Endothelial cell (in vitro differentiated cells): ENCODE measurements at regions not wholly inside any gene's neighbourhood (a gene's known extent, or its start where the extent isn't known, plus 50 kb on each side); places are given as distances from the start of the nearest gene placed in this dataset.

Source experiments
- DNase-seq: peaks from one replicate; pipeline ENCODE4 v3.0.0; 2021; ENCODE audit warnings: low spot score
- H3K27ac Mint-ChIP-seq: one replicate; pipeline ENCODE4 v1.8.0; 2021; ENCODE audit warnings: mixed read lengths, inconsistent platforms; ENCODE audit not compliant: unreplicated experiment
- H3K27me3 Mint-ChIP-seq: one replicate; pipeline ENCODE4 v1.8.0; 2021; ENCODE audit warnings: mild to moderate bottlenecking, moderate library complexity, mixed read lengths, inconsistent platforms; ENCODE audit not compliant: unreplicated experiment
- H3K36me3 Mint-ChIP-seq: one replicate; pipeline ENCODE4 v1.8.0; 2021; ENCODE audit warnings: mild to moderate bottlenecking, low read depth, mixed read lengths, inconsistent platforms; ENCODE audit not compliant: unreplicated experiment
- H3K4me1 Mint-ChIP-seq: one replicate; pipeline ENCODE4 v1.8.0; 2021; ENCODE audit warnings: mild to moderate bottlenecking, mixed read lengths, inconsistent platforms; ENCODE audit not compliant: unreplicated experiment
- H3K4me3 Mint-ChIP-seq: one replicate; pipeline ENCODE4 v1.8.0; 2021; ENCODE audit warnings: mild to moderate bottlenecking, mixed read lengths, inconsistent platforms; ENCODE audit not compliant: unreplicated experiment
- H3K9me3 Mint-ChIP-seq: one replicate; pipeline ENCODE4 v1.8.0; 2021; ENCODE audit warnings: mixed read lengths, inconsistent platforms; ENCODE audit not compliant: unreplicated experiment
- TF ChIP-seq, protein P1 (sequence below): fragments of 200-600 bp; sonication (generic); IDR thresholded peaks from one replicate; pipeline ENCODE4 v1.5.0; 2021; ENCODE audit warnings: antibody characterized with exemption; ENCODE audit not compliant: unreplicated experiment

- DNase-seq = no peak
- no peaks in the 10 kb centered on the region for H3K4me1 Mint-ChIP-seq
- H3K36me3 Mint-ChIP-seq = no peaks in the 10 kb centered on the region
- no peak overlapping the region for H3K27ac Mint-ChIP-seq
- peaks cover 3% of the 10 kb centered on the region for H3K27me3 Mint-ChIP-seq
- H3K9me3 Mint-ChIP-seq = no peaks in the 10 kb centered on the region
- no peak overlapping the region for H3K4me3 Mint-ChIP-seq
- TF ChIP-seq, protein P1, sequence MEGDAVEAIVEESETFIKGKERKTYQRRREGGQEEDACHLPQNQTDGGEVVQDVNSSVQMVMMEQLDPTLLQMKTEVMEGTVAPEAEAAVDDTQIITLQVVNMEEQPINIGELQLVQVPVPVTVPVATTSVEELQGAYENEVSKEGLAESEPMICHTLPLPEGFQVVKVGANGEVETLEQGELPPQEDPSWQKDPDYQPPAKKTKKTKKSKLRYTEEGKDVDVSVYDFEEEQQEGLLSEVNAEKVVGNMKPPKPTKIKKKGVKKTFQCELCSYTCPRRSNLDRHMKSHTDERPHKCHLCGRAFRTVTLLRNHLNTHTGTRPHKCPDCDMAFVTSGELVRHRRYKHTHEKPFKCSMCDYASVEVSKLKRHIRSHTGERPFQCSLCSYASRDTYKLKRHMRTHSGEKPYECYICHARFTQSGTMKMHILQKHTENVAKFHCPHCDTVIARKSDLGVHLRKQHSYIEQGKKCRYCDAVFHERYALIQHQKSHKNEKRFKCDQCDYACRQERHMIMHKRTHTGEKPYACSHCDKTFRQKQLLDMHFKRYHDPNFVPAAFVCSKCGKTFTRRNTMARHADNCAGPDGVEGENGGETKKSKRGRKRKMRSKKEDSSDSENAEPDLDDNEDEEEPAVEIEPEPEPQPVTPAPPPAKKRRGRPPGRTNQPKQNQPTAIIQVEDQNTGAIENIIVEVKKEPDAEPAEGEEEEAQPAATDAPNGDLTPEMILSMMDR = no peak
Measured at GRCh38 chr13:76512721-76513145, 373.5 kb downstream of the KCTD12 start.

GRCh38 chr13:76505437-76505836 is 380.8 kb downstream of the KCTD12 start:
- DNase-seq = no peak
- Mint-ChIP-seq H3K9me3 (no peaks in the 10 kb centered on the region), H3K27me3 (peaks cover 2% of the 10 kb centered on the region)

DNA sequence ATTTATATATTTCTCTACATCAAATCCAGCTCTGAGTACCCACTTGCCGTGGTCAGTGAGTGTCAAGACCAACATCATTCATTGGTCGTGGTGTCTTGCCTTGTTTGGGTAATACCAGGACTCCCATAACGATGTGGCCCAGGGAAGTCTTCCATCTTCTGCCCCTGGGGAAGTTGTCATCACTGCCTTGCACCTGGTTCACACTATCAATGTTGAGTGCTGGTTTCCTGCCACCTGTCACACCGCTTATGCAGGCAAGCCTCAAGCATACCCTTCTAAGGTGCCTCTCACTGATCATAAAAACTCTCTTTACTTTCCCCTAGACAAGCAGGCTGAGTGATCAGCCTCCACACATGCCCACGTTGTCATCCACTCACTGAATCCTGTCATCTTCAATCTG is 382.4 kb downstream of the KCTD12 start:
- Mint-ChIP-seq H3K36me3 (no peaks in the 10 kb centered on the region), H3K27me3 (peaks cover 3% of the 10 kb centered on the region), H3K9me3 (no peaks in the 10 kb centered on the region), H3K27ac (no peak overlapping the region), H3K4me1 (peaks cover 7% of the 10 kb centered on the region), H3K4me3 (no peak overlapping the region)
- TF ChIP-seq, protein P1 = no peak
- no peak for DNase-seq

More at GRCh38 chr13:76505437-76505836, 380.8 kb downstream of the KCTD12 start:
- peaks cover 7% of the 10 kb centered on the region for H3K4me1 Mint-ChIP-seq
- H3K36me3 Mint-ChIP-seq = no peaks in the 10 kb centered on the region
- TF ChIP-seq, protein P1 = no peak
- no peak overlapping the region for H3K27ac Mint-ChIP-seq
- H3K4me3 Mint-ChIP-seq = no peak overlapping the region

- peaks cover 3% of the 10 kb centered on the region for H3K27me3 Mint-ChIP-seq
- H3K27ac Mint-ChIP-seq = no peak overlapping the region
- H3K36me3 Mint-ChIP-seq = no peaks in the 10 kb centered on the region
- TF ChIP-seq, protein P1 = no peak
- no peaks in the 10 kb centered on the region for H3K9me3 Mint-ChIP-seq
- H3K4me1 Mint-ChIP-seq = peaks cover 7% of the 10 kb centered on the region
- H3K4me3 Mint-ChIP-seq = no peak overlapping the region
- DNase-seq = no peak
Measured at GRCh38 chr13:76503291-76503690, 382.9 kb downstream of the KCTD12 start.

- Mint-ChIP-seq H3K9me3 (no peaks in the 10 kb centered on the region), H3K27me3 (peaks cover 2% of the 10 kb centered on the region), H3K4me3 (no peak overlapping the region), H3K27ac (no peak overlapping the region), H3K36me3 (no peaks in the 10 kb centered on the region), H3K4me1 (no peaks in the 10 kb centered on the region)
- no peak for DNase-seq
- TF ChIP-seq, protein P1 = no peak
Measured at GRCh38 chr13:76500894-76501293, 385.3 kb downstream of the KCTD12 start.
